Psoas muscle (tissue), 7 donors: ENCODE measurements at regions not wholly inside any gene's neighbourhood (a gene's known extent, or its start where the extent isn't known, plus 50 kb on each side); places are given as distances from the start of the nearest gene placed in this dataset.

Experiments
- ATAC-seq, 4 donors: fragments of 200-7000 bp; cut with Tn5 transposase; one replicate each; pipeline ENCODE4 v1.9.1; 2020; ENCODE audit warnings: moderate library complexity in 3 of 4, mild to moderate bottlenecking in 2 of 4
- DNase-seq, 2 donors: peaks; one replicate each; pipeline ENCODE4 v3.0.0-alpha.2; 2020
- H3K27ac ChIP-seq: fragments of 200-600 bp; one replicate; pipeline ENCODE4 v1.8.0; 2022
- H3K27me3 ChIP-seq, 3 donors: fragments of 200-600 bp in 1 of 3; one replicate each; pipeline versions ENCODE4 v1.6.1 to v1.8.0; 2013 to 2022; ENCODE audit warnings: low read length in 2 of 3, mild to moderate bottlenecking in 2 of 3, moderate library complexity in 1 of 3; ENCODE audit not compliant: insufficient read depth in 3 of 3
- H3K36me3 ChIP-seq, 2 donors: fragments of 200-600 bp in 1 of 2; one replicate each; pipeline versions ENCODE4 v1.6.1 to v1.8.0; 2013 to 2022; ENCODE audit warnings: low read depth in 1 of 2, mild to moderate bottlenecking in 1 of 2, moderate library complexity in 1 of 2; ENCODE audit not compliant: insufficient read depth in 1 of 2
- H3K4me1 ChIP-seq: fragments of 200-600 bp; one replicate; pipeline ENCODE4 v1.8.0; 2022
- H3K4me3 ChIP-seq: fragments of 200-600 bp; one replicate; pipeline ENCODE4 v1.8.0; 2022; ENCODE audit warnings: mild to moderate bottlenecking
- H3K9me3 ChIP-seq: fragments of 200-600 bp; one replicate; pipeline ENCODE4 v1.8.0; 2022
- CTCF ChIP-seq: fragments of 200-600 bp; IDR thresholded peaks from one replicate; pipeline ENCODE4 v1.8.0; 2022; ENCODE audit warnings: antibody characterized with exemption
- WGBS, 3 donors: extraction: QIAGEN DNeasy Blood & Tissue Kit; methylation state at CpG; one replicate each; pipeline versions ENCODE4 v1.1.6 to v1.1.7; 2013; 5-methylcytosine and 5-hydroxymethylcytosine counted together
- intact Hi-C, 2 donors: fragments of 100-400 bp; cut with DNase I; formaldehyde crosslinking; loops; one replicate each; pipeline versions ENCODE4 v1.11.0 to v1.14.2; 2022
- donor health status: healthy with polysubstance abuse.
- donor health status: DM: no; HTN: no; CAD: no; lungs with moderate emphysema.
- donor health status: Bipolar disorder and iron deficiency.
- donor health status: healthy.
- donor health status: DM: yes; HTN: yes; CAD: no.
- donor health status: DM: no; HTN: no; CAD: no.
- donor health status: DM: yes; HTN: yes; CAD: no.

GRCh38 chr13:105247830-105248229 is 1287.6 kb downstream of the EFNB2 start:
- intact Hi-C loops: no loop called here
- no peaks in the 10 kb centered on the region for H3K36me3 ChIP-seq
- H3K4me1 ChIP-seq: no peaks in the 10 kb centered on the region
- no peak overlapping the region for H3K27ac ChIP-seq
- H3K4me3 ChIP-seq: no peak overlapping the region
- H3K9me3 ChIP-seq: peaks cover 10% of the 10 kb centered on the region
- DNase-seq (no peak), ATAC-seq (no peak)
- 69 to 79% (median 74%) methylated on average over 5 of the region's 5 CpGs for WGBS, 3 donors
- TF ChIP-seq CTCF: no peak
- no peaks in the 10 kb centered on the region for H3K27me3 ChIP-seq

- WGBS, 3 donors: 50 to 64% (median 62%) methylated on average over 3 of the region's 3 CpGs
Measured at GRCh38 chr13:105240371-105240770, 1295.1 kb downstream of the EFNB2 start.

GRCh38 chr13:105232439-105232838 is 1303.0 kb downstream of the EFNB2 start:
- Histone ChIP-seq H3K27ac (no peak overlapping the region), H3K4me1 (no peaks in the 10 kb centered on the region), H3K4me3 (no peak overlapping the region), H3K27me3 (no peaks in the 10 kb centered on the region), H3K9me3 (no peaks in the 10 kb centered on the region), H3K36me3 (no peaks in the 10 kb centered on the region)
- 50 to 63% (median 52%) methylated on average over 5 of the region's 5 CpGs for WGBS, 3 donors
- no peak for TF ChIP-seq CTCF
- ATAC-seq (no peak), DNase-seq (no peak)
- intact Hi-C loops: no loop called here

More at GRCh38 chr13:105240371-105240770, 1295.1 kb downstream of the EFNB2 start:
- Histone ChIP-seq H3K4me1 (no peaks in the 10 kb centered on the region), H3K27ac (no peak overlapping the region), H3K27me3 (no peaks in the 10 kb centered on the region), H3K4me3 (no peak overlapping the region), H3K36me3 (no peaks in the 10 kb centered on the region), H3K9me3 (peaks cover 4% of the 10 kb centered on the region)
- intact Hi-C loops: no loop called here
- DNase-seq (no peak), ATAC-seq (no peak)
- no peak for TF ChIP-seq CTCF

DNA sequence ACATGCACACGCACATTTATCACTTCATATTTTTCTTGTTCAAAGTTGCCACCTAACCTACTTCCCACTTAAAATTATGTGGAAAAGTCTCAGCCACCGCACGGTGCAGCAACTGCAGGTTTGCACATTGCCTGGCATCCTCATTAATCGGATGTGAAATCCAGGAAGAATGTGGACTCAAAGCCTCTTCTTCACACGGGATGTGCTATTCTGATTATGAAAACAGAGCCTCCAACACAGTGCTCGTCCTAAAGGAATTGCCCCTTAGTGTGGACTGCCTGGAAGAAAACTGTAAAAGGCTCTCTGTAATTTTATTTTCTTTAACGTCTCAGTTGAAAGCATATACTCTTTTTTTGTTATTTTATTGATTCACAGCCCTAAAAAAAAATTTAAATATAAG is 1303.5 kb downstream of the EFNB2 start:
- no peaks in the 10 kb centered on the region for H3K4me1 ChIP-seq
- no peaks in the 10 kb centered on the region for H3K27me3 ChIP-seq
- no peak overlapping the region for H3K27ac ChIP-seq
- no peak for TF ChIP-seq CTCF
- DNase-seq (no peak), ATAC-seq (no peak)
- no peaks in the 10 kb centered on the region for H3K9me3 ChIP-seq
- H3K36me3 ChIP-seq: no peaks in the 10 kb centered on the region
- H3K4me3 ChIP-seq: no peak overlapping the region
- 56 to 66% (median 56%) methylated on average over 7 of the region's 7 CpGs for WGBS, 3 donors
- intact Hi-C loops: no loop called here

- ATAC-seq: no peak
- no peaks in the 10 kb centered on the region for H3K27me3 ChIP-seq
Measured at GRCh38 chr13:105231579-105231978, 1303.9 kb downstream of the EFNB2 start.

More at GRCh38 chr13:105231579-105231978, 1303.9 kb downstream of the EFNB2 start:
- no peaks in the 10 kb centered on the region for H3K9me3 ChIP-seq
- no peaks in the 10 kb centered on the region for H3K36me3 ChIP-seq
- H3K4me1 ChIP-seq: no peaks in the 10 kb centered on the region
- WGBS, 3 donors: 90 to 92% (median 91%) methylated on average over 2 of the region's 2 CpGs
- DNase-seq: no peak
- TF ChIP-seq CTCF: no peak
- no peak overlapping the region for H3K4me3 ChIP-seq
- no peak overlapping the region for H3K27ac ChIP-seq
- intact Hi-C loops: no loop called here
